T-helper 17 cell (primary cell): ENCODE measurements at regions not wholly inside any gene's neighbourhood (a gene's known extent, or its start where the extent isn't known, plus 50 kb on each side); places are given as distances from the start of the nearest gene placed in this dataset.

ENCODE experiments used
- ATAC-seq: fragments of 150-1000 bp; cut with Tn5 transposase; 2 replicates; pipeline ENCODE4 v1.10.0; 2021; ENCODE audit warnings: mild to moderate bottlenecking, moderate library complexity
- DNase-seq, 3 donors: peaks; one replicate each; pipeline versions ENCODE4 v3.0.0 to v3.0.0-alpha.2; 2020 to 2021
- H3K9me3 ChIP-seq: one replicate; pipeline ENCODE4 v1.7.0; 2013; ENCODE audit warnings: low read length, mild to moderate bottlenecking; ENCODE audit not compliant: control insufficient read depth, poor library complexity, severe bottlenecking
- H3K27ac Mint-ChIP-seq: one replicate; pipeline ENCODE4 v1.8.0; 2022; ENCODE audit warnings: mild to moderate bottlenecking, moderate library complexity, mixed read lengths
- H3K27me3 Mint-ChIP-seq: one replicate; pipeline ENCODE4 v1.8.0; 2022; ENCODE audit warnings: mixed read lengths
- H3K36me3 Mint-ChIP-seq: one replicate; pipeline ENCODE4 v1.8.0; 2022; ENCODE audit warnings: low read depth, mixed read lengths
- H3K4me1 Mint-ChIP-seq: one replicate; pipeline ENCODE4 v1.8.0; 2022; ENCODE audit warnings: mild to moderate bottlenecking, mixed read lengths
- H3K4me3 Mint-ChIP-seq: one replicate; pipeline ENCODE4 v1.8.0; 2022; ENCODE audit warnings: mild to moderate bottlenecking, moderate library complexity, mixed read lengths

DNA sequence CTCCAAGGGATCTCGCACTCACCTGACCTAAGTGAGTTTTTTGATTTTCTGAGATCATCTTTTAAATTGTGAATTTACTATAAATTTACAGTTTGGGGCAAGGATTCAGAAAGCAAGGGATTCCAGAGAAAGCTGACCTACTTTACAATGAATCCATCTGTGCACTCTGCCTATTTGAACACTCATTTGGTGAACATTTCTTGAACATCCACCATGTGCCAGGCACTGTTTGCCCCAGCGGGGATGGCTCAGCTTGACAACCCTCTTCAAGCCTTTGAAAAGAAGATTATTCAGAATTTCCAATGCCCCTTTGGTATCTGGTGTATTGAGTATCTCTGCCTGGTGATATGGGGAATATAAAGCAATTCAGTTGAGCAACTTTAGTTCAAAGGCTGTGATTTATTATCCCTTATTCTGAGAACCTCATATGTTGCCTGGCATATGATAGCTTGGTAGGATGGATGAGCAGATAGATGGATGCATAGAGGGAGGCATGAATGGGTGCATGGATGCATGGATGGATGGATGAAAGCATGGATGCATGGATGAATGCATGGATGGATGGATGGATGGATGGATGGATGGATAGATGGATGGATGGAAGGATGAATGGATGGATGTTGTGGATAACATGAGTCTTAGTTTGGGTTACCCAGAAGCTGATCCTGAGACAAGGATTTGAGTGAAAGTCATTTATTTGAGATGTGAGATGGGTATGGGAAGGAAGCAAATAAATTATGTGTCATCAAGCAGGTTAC, 149.7 kb upstream of the ZNF366 start:
- H3K36me3 Mint-ChIP-seq: no peaks in the 10 kb centered on the region
- no peaks in the 10 kb centered on the region for H3K9me3 ChIP-seq
- no peak overlapping the region for H3K4me3 Mint-ChIP-seq
- H3K27ac Mint-ChIP-seq: no peak overlapping the region
- no peaks in the 10 kb centered on the region for H3K4me1 Mint-ChIP-seq
- H3K27me3 Mint-ChIP-seq: peaks cover 39% of the 10 kb centered on the region
- no peak for DNase-seq
- no peak for ATAC-seq

DNA sequence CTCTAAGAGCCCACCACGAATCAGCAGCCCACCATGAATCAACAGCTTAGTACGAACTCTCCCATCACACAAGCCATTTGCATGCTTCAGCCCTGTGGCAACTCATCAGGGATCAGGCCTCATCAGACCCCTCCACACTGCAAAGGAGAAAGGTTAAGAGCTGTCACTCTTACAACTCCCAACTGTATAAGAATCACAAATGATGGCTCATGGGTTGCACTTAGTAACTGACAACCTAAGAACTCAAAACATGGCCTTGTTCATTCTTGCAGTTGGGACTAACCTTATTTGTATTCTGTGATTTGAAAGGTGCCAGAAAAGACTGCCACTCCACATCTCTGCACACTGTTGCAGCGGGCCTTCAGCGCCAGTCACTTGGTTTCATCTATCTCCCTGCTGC, 149.1 kb upstream of the ZNF366 start:
- Mint-ChIP-seq H3K27ac (no peak overlapping the region), H3K27me3 (peaks cover 40% of the 10 kb centered on the region), H3K36me3 (no peaks in the 10 kb centered on the region), H3K4me1 (no peaks in the 10 kb centered on the region), H3K4me3 (no peak overlapping the region)
- ATAC-seq: no peak
- no peak for DNase-seq
- no peaks in the 10 kb centered on the region for H3K9me3 ChIP-seq

- H3K4me3 Mint-ChIP-seq: no peak overlapping the region
- DNase-seq (no peak), ATAC-seq (no peak)
- peaks cover 33% of the 10 kb centered on the region for H3K27me3 Mint-ChIP-seq
- H3K4me1 Mint-ChIP-seq: no peaks in the 10 kb centered on the region
- no peaks in the 10 kb centered on the region for H3K9me3 ChIP-seq
- no peak overlapping the region for H3K27ac Mint-ChIP-seq
- H3K36me3 Mint-ChIP-seq: no peaks in the 10 kb centered on the region
These were observed 147.0 kb upstream of the ZNF366 start for GRCh38 chr5:72654231-72654630.

DNA sequence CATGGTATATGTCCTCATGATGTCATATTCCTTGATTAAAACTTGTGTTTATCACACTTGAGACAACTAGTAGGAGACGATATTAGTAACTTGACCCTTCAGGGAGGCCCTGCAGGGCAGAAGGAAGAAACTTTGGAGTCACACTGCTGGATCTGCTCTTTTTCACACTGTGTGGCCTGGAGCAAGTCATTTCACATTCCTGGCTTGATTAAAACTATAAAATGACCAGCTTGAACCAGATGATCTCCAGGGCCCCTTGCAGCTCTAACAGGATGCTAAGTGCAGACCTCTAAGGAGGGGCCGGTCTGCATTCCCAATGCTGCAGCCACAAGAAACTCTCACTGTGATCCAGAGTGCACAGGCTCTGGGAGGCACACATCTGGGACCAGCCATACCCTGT, 146.4 kb upstream of the ZNF366 start:
- Mint-ChIP-seq H3K4me3 (no peak overlapping the region), H3K27me3 (peaks cover 34% of the 10 kb centered on the region), H3K4me1 (no peaks in the 10 kb centered on the region), H3K36me3 (no peaks in the 10 kb centered on the region), H3K27ac (no peak overlapping the region)
- DNase-seq (no peak), ATAC-seq (no peak)
- H3K9me3 ChIP-seq: no peaks in the 10 kb centered on the region

DNA sequence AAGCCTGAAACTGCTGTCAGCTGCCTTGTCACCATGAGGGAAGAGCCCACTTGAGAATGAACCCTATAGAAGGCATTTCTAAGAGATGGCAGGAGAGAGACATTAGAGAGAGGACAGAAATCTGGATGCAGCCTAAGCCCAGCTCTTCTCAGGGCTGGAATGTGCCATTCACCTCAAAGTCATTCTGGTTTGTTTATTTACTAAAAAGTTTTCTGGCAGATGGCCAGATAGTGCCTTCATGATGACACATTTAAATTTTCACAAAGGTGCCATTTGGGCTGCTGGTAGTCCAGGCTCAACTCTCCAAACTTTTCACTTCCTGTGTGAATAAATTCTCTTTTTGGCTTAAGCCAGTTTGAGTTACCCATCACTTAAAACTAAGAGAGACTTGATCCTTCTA, 144.6 kb upstream of the ZNF366 start:
- H3K27ac Mint-ChIP-seq: no peak overlapping the region
- H3K4me3 Mint-ChIP-seq: no peak overlapping the region
- ATAC-seq (no peak), DNase-seq (no peak)
- no peaks in the 10 kb centered on the region for H3K4me1 Mint-ChIP-seq
- no peaks in the 10 kb centered on the region for H3K9me3 ChIP-seq
- H3K27me3 Mint-ChIP-seq: peaks cover 34% of the 10 kb centered on the region
- no peaks in the 10 kb centered on the region for H3K36me3 Mint-ChIP-seq

GRCh38 chr5:72651109-72651508, 143.9 kb upstream of the ZNF366 start:
- no peak overlapping the region for H3K27ac Mint-ChIP-seq
- ATAC-seq (no peak), DNase-seq (no peak)
- H3K27me3 Mint-ChIP-seq: peaks cover 34% of the 10 kb centered on the region
- no peak overlapping the region for H3K4me3 Mint-ChIP-seq
- no peaks in the 10 kb centered on the region for H3K4me1 Mint-ChIP-seq
- no peaks in the 10 kb centered on the region for H3K9me3 ChIP-seq
- no peaks in the 10 kb centered on the region for H3K36me3 Mint-ChIP-seq

GRCh38 chr5:72649449-72649848, 142.2 kb upstream of the ZNF366 start:
- Mint-ChIP-seq H3K4me1 (no peaks in the 10 kb centered on the region), H3K27me3 (peaks cover 41% of the 10 kb centered on the region), H3K36me3 (no peaks in the 10 kb centered on the region), H3K27ac (no peak overlapping the region), H3K4me3 (no peak overlapping the region)
- ATAC-seq (no peak), DNase-seq (no peak)
- no peaks in the 10 kb centered on the region for H3K9me3 ChIP-seq

DNA sequence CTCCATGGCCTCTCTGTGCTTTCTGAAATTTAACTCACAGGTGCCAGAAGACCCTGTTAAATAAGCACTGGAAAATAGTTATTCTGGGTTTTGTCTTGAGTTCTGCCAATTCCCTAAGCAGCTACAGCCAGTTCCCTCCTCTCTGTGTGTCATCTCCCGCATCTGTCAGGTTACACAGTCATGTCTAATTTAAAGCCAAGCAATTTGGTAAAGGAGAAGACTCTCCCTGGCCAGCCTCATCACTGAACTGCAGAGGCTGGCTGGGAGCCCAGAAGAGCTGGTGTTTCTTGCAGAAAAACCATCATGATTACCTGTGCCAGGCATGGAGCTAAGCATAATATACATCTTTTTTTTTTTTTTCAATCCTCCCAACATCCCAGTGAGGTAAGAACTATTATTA, 141.3 kb upstream of the ZNF366 start:
- Mint-ChIP-seq H3K27me3 (peaks cover 38% of the 10 kb centered on the region), H3K36me3 (no peaks in the 10 kb centered on the region), H3K4me3 (no peak overlapping the region), H3K27ac (no peak overlapping the region), H3K4me1 (no peaks in the 10 kb centered on the region)
- ATAC-seq (no peak), DNase-seq (no peak)
- H3K9me3 ChIP-seq: no peaks in the 10 kb centered on the region

GRCh38 chr5:72647806-72648205, 140.6 kb upstream of the ZNF366 start:
- ATAC-seq: no peak
- peaks cover 35% of the 10 kb centered on the region for H3K27me3 Mint-ChIP-seq
- H3K4me3 Mint-ChIP-seq: no peak overlapping the region

GRCh38 chr5:72646246-72646866, 139.1 kb upstream of the ZNF366 start:
- Mint-ChIP-seq H3K27ac (no peak overlapping the region), H3K4me3 (no peak overlapping the region)

More at GRCh38 chr5:72647806-72648205, 140.6 kb upstream of the ZNF366 start:
- no peaks in the 10 kb centered on the region for H3K36me3 Mint-ChIP-seq
- H3K27ac Mint-ChIP-seq: no peak overlapping the region
- DNase-seq: no peak
- H3K9me3 ChIP-seq: no peaks in the 10 kb centered on the region
- no peaks in the 10 kb centered on the region for H3K4me1 Mint-ChIP-seq

DNA sequence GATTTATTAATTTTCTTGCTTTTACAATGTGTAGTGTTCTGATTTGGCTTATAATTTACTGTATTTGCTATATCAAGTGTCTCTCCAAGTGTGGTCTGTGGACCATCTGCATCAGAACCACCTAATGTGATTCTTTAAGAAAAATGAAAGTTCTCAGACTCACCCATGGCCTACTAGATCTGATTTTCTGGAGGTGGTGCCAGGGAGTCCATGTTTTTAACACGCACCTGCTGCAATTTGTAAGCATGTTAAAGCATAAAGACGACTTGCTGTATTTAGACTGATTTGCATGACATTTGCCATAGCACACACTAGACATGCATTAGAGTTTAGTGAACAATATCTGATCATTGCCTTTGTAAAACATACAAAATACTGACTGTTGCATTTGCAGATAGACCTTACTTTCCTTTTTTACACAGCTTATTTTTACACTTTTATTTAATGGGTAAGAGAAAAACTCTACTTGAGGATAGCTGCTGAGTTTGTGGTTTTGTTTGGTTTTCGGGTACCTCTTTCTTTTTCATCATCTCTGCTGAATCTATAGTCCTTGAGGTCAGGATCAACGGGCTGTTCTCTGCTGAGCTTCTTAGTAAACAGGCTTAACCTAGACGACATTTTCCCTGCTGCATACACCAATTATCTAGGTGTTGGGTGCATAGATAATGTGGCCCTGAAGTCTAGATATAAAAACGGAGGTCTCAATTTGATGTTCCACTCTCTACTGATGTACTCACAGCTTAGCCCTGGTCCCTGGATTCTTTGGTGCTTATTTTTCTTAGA, 138.0 kb upstream of the ZNF366 start:
- H3K9me3 ChIP-seq: no peaks in the 10 kb centered on the region
- H3K4me3 Mint-ChIP-seq: no peak overlapping the region
- DNase-seq (no peak), ATAC-seq (no peak)
- H3K36me3 Mint-ChIP-seq: no peaks in the 10 kb centered on the region
- H3K4me1 Mint-ChIP-seq: no peaks in the 10 kb centered on the region
- H3K27ac Mint-ChIP-seq: no peak overlapping the region
- H3K27me3 Mint-ChIP-seq: peaks cover 23% of the 10 kb centered on the region

More at GRCh38 chr5:72646246-72646866, 139.1 kb upstream of the ZNF366 start:
- DNase-seq (no peak), ATAC-seq (no peak)
- Mint-ChIP-seq H3K36me3 (no peaks in the 10 kb centered on the region), H3K27me3 (peaks cover 26% of the 10 kb centered on the region), H3K4me1 (no peaks in the 10 kb centered on the region)
- no peaks in the 10 kb centered on the region for H3K9me3 ChIP-seq

GRCh38 chr5:72644296-72644695, 137.1 kb upstream of the ZNF366 start:
- DNase-seq (no peak), ATAC-seq (no peak)
- Mint-ChIP-seq H3K4me3 (no peak overlapping the region), H3K27me3 (peaks cover 20% of the 10 kb centered on the region), H3K36me3 (no peaks in the 10 kb centered on the region), H3K27ac (no peak overlapping the region), H3K4me1 (no peaks in the 10 kb centered on the region)
- H3K9me3 ChIP-seq: no peaks in the 10 kb centered on the region

- Mint-ChIP-seq H3K4me3 (no peak overlapping the region), H3K27me3 (peaks cover 17% of the 10 kb centered on the region), H3K27ac (no peak overlapping the region), H3K36me3 (no peaks in the 10 kb centered on the region), H3K4me1 (no peaks in the 10 kb centered on the region)
- ATAC-seq (no peak), DNase-seq (no peak)
- no peaks in the 10 kb centered on the region for H3K9me3 ChIP-seq
These were observed 134.0 kb upstream of the ZNF366 start for GRCh38 chr5:72641164-72641563.
